NCI-H1092 treated with DMSO at 0.1 percent for 48 hours (cell line): ENCODE measurements at regions not wholly inside any gene's neighbourhood (a gene's known extent, or its start where the extent isn't known, plus 50 kb on each side); places are given as distances from the start of the nearest gene placed in this dataset.

Experiments used
- DNase-seq: peaks from one replicate; lab custom pipeline; 2025; lab: John Stamatoyannopoulos, UW

DNA sequence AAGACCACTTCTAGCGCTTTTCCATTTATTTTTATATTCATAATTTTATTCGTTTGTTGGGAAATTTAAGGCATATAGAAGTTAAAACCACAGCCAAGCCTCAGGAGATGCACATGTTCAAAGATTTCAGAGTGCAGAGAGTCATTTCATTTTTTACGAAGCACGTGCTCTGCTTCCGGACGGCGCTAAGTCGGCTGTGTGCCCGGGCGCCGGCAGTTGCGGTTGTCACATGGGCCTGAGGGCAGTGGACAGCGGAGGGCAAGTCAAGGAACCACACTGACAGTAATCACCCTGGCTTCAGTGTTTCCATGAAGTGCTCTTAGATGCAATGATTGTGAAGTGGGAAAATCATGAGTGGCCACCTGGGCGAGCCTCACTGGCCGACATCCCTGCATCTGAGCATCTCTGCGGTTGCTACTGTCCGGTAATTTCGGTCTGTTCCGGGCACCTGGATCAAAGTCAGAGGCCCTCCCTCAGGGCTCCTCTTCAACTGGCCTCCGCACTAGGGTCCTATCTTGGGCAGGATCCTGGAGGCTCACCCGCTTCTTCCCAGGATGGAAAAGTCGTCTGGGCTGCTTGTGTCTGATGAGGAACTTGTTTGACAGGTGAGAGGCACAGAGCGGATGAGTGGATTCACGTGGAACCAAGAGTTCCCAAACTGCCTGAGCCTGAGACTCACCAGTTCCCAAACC, 90.8 kb downstream of the DACT2 start:
- DNase-seq, result no peak

DNA sequence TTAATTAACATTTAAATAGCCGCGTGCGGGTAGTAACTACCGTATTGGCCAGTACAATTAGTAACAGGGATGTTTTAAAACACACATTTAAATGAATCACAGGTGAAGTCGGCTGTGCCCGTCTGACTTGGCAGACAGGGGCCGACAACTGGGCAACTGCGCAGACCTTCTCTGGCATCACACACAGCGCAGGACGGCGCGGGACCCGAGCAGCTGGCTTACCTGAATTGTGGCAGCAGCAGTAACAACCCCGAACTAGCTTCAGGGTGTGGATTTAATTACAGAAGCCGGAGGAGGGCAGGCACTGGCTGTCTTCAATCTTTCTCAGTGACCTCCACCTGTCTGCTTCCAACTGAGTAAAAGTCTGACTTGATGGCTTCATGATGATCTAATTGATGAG, 91.7 kb downstream of the DACT2 start:
- no peak for DNase-seq

DNA sequence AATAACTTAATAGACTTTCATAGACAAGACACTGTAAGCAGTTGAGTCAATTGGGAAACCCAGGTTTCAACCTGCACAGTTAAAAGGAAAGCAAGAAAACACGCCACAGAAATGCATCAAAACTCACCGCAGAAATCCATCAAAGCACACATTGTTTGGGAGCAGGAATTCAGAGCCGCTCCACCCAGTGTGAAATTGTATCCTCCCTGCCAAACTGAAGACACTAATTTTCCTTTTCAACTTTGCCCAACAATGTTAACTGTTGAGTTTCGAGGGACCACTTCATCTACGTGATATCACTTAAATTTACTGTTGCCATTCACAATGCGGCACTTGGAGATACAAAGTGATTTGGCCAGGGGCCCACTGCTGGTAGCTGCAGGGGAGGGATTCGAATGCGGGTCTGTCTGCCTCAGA, 92.7 kb downstream of the DACT2 start:
- no peak for DNase-seq

DNA sequence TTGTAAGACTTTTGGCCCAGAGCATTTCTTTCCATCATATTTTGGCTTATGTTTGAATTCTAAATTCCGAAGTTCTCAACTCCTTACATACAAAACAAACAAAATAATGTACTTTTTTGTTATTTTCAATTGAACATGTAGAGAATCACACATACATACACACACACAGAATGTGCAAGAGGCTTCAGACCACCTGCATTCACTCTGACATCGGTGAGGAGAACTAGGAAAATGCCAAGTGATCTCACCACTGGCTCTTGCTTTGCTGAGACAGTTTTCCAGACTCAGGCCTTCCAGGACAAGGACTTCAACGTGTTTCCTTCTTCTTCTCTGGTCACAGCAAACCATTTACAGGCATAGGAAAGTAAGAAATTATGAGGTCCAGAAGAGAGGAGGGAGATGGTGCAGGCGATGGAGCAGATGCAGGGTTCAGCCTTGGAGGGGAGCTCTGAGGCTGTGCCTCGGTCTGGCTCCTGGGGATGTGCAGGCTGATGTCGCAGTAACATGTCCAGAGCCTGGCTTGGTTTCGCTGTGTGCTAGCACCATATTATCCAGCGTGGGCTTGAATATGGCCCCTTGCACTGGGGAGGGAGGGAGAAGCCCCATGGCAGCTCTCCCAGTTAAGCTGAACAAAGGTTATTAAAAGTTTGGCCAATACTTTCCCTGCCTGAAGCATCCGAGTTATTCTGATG, 93.4 kb downstream of the DACT2 start:
- DNase-seq, result no peak

DNA sequence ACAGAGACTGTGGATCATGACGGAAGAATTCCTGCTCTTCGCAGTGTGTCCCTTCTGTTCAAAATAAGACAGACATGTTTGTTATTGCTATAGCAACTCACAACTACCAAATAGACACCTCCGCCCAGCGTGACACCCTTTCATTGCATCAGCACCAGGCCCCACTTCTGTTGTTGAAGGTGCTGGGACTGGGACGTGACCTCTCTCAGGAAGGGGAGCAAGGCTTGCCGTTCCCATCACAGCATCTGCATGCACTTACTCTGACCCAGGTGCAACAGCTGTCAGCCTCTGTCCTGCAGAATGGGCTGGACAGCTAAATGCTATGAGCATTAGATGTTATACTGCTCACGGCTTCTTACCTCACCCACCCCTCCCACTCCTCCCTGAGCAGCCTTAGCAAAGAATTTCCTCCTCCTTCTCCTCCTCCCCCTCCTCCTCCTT, 94.1 kb downstream of the DACT2 start:
- no peak for DNase-seq

DNA sequence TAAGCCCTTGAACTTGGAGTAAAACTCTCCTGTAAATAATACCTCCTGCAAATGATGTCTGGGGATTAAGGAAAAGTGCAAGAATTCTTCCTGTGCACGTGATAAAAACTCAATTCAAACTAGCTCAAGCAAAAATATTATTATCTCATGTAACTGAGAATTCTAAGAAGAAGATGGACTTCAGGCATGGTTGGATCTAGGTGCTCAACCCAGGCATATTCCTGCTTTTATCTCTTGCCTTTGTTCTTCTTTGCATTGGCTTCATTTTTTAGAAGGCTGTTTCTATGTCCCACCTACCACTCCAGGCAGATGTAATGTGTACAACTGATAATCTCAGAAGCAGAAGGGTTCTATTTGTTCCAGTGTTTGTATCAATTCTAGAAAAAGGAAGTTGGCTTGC, 95.8 kb downstream of the DACT2 start:
- DNase-seq, result no peak

DNA sequence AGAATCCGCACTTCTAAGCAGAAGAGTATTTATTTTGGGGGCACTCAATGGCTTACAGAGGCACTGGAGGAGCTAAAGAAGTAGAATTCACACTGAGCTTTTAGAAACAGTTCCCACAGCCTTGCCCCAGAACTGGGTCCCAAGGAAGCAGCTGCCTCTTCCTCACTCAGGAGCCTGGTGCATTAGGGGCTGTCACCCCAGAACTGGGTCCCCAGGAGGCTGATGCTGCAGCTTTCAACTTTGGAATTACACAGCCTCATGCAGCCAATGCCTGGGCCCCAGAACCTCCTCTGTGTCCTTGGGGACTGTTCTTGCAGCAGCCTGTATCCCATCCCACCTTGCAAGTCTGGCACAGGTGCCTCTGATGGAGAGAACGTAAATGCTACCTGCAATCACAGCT, 96.4 kb downstream of the DACT2 start:
- no peak for DNase-seq

DNA sequence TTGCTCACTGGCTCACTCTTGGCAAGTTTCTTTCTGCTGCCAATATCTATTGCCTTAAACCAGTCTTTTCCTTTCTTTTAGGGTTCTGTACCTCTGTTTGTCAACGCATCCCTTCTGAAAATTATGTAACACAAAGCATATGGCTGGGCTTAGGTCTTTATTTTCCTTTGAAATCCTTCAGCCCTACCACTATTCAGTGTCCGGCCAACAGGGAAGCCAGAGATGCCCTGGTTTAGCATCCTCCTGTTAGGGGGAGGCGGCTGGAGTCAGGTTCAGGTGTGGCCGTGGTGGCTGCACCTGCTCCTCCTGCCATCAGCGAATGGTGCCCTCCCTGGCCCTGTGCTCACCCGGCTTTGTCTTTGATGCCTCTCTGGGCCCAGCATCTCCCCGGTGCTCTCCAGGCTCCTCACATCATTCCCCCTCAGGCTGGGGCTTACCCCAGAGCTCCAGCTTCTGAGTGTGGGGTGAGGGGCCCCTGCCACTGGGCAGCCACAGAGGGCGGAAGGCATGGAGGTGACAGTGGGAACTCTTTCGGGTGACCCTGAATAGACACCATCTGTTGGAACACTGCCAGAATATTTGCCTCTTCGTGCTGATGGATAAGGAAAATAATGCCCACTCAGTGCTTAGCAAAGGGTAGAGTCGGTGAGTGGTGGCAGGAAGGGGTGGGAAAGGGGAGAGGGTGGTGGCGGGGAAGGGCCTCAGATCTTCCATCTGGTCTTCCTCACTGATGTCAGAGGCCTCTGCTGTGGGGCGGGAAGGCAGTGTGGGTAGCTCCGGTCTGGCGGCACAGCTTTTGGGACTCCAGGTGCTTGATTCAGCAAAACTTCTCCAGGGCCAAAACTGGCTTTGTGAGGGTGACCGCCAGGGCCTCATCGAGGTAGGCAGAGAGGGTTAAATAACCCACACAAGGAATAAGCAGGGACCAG, 97.2 kb downstream of the DACT2 start:
- DNase-seq, result no peak

DNA sequence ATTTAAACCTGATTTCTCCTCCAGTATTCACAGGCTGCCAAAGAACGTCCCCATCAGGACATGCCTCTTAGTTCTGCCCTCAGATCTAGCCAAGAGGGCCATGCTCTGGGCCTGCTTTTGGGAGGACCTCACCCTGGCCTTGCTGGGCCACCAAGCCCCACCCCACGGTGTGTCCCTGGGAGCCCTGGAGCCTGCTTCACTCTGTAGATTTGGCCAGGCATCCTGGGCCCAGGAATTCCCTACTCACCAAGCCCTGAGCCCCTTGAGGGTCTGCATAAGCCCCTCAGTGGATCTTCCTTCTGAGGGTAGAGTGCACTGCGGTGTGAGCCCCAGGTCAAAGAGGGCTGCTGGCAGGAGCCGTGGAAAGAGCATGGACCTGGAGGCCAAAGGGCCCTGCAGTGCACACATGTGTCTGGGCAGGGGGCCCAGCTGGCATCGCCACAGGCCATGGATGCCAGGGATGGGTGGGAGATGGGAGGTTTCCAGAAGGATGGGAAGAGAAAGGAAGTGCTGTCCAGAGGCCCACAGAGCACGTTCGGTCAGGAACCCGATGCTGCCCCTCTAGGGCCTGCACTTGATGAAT, 98.0 kb downstream of the DACT2 start:
- no peak for DNase-seq

DNA sequence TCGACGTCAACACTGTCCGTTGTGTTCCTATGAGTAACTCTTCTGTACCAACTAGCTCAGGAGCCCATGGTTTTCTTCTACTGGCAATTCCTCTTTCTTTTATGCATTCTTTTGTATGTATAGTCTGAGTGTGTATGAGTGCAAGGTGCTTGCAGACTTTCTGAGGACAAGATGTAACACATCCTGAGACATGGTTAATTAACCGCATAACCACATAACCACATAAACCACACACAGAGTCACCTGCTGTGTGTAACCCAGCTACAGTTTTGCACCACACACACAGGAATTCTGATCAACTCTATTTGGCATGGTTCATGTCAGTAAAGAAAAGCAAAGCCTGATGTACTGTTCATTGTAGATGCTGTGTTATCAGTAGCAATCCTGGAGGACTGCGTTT, 98.6 kb downstream of the DACT2 start:
- no peak for DNase-seq

DNA sequence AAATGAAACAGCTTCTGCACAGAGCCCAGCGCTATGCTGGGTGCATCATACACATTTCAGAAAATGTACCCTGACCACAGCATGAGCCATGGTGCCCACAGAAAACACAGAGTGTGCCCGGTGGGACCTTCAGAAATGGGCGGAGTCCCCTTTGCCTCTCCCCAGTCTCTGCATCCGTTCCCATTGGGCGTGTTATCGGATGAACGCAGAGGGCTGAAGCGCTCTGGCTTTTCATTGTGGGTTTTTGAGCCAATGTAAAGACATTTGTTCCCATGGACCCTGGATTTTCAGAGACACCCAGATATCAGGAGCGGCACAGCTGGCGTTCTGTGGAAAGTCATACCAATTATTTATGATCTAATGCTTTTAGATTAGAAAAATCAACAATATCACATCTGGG, 99.8 kb downstream of the DACT2 start:
- DNase-seq, result no peak

DNA sequence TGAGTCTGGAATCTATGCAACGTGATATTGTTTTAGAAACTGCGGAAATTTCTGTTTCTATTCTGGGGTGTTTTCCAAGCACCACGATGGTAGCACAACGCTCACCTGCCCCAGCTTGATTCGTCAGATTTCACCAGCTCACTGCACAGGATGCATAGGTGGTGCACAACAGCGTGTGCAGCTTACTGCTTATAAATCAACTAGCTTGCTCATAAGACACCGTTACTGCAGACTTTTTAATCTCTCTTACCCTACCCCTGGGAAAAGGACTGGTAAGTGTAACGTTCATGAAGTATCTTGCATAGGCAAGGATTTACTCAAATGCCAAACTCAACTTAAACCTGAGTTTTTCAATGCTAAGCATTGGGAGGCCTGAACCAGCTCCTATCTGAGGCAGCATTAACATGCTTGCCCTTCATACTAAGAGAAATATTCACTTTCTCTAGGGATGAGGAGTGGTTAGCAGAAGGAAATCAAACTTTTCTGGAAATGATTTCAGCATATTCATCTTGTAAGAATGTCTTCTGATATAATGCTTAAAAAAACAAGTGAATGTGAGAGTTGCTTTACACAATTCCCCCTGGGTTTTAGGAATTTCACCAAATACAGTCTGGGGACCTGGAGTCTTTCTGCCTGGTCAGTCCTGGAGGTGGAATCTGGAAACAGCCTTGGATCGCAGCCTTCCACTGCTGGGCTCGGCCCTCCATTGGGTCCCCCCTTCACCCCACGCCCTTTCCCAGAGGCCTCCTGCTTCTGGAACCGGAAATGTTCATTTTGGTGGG, 100.6 kb downstream of the DACT2 start:
- DNase-seq, result no peak

DNA sequence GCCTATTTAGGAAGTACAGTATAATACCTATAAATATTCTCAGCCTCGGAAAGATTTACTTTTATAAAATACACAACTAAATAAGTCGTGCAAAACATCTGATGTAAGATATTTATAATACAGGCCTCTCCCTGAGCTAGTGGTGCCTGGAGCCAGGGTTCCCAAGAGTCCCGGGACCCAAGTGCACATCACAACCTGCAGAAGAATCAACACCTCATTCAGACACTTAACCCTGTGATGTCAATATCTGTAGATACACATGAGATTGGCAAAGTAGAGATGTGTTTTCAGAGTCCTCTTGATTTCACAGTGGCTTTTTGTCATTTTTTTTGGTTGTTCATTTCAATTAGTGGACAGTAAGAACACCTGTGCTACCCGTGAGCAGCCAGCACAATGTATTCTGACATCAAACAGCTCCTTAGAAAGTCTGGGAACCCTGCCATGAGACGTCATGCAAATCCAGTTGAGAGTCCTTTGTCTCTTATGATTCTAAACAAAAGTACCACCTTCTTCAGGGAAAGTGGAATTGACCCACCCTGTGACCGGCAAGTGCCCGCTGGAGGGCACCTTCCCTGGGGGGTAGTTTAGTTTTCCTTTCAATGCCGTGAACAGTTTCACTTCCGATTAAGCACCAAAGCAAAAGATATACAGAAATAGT, 101.6 kb downstream of the DACT2 start:
- peak; percentile 90 for DNase-seq

DNA sequence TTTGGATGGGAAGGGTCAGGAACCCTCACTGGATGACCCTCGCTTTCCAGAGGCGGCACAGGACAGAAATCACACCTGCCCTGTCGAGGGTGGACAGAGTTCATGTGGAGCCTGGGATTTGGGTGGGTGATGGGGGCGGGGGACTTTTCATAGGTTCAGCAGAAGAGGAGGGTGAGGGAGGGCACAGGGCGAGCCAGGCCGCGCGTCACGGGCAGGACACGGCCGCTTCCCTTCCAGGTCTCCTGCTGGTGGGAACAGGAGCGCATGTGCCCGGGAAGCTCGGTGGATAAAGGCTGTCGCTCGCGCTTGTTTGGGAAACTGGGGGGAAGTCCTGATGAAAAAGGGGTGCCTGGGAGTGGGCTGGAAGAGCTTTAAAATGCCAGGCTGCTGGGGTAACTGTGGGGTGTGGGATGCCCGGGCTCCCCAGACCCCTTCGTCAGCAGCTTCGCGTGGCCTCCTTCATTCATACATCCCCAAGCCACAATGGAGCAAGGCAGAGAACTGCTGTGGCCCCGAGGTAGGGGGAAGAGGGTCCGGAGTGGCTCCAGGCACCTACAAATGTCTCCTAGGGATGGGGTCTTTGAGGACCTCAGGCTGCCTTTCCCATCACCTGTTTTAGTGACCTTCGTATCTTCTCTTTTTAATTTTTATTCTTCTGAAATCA, 102.2 kb downstream of the DACT2 start:
- DNase-seq, result no peak

DNA sequence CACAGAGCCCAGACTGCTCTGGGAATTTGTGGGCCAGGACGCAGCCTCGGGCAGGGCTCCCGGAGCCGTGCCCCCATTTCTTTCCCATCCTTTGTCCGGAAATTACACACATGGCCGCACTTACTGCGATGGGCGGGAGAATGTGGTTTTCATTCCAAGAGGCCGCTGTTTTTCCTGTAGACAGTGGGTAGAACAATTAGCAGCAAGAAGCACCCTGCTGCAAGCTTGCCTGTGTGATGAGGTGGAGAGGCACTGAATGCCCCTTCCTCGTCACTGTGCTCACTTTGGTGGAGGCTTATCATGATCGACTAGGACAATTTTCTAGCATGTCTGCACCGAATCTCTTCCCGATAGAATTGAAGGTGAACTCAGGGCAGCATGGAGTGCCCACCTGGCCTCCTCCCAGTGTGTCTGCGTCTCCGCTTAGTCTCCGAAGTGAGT, 102.8 kb downstream of the DACT2 start:
- DNase-seq, result no peak

DNA sequence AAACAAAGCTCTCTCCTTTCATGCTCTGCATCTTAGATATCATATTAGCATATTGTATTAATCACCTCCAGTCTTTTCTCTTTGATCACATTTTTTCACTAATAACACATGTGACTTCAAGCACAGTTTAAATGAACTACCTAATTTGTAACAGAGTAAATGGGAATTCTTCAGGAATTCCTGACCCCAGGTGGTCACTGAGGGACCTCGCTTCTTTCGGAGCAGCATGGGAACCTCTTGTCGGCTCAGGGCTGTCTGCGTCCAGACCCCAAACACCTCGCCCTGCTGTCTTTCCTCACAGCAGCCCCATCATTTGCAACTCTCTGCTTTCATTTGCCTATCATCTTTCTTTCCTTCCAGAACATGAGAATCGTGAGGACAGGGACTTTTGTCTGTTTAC, 103.5 kb downstream of the DACT2 start:
- DNase-seq, result no peak

DNA sequence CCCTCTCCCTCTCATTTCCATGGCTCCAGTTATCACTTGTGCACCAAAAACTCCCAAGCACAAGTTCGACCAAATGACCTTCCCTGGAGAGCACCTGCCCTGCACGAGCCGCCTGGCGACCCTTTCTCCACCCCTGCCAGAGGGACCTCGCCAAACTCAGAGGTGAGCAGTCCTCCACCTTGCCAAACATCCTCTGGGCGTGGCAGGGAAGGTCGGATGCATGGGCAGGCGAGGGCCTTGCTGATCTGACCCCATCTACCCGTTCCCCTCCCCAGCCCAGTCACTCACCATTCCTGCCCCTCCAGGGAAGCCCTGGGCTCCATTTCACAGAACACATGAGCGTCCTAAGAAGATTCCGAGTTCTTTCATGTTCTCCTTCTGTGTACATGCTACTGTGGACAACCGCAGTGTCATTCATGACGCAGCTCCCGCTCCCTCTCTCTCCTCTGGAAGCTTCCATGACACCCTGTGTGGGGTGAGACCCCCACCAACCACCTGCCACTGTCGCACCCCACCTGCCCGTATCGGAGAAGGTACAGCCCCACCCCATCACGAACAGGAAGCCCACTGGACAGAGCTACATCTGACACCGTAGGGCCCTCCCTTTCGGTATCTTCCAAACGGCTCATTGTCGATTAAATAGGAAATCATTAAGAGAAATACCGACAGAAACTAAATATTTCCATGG, 104.3 kb downstream of the DACT2 start:
- no peak for DNase-seq

DNA sequence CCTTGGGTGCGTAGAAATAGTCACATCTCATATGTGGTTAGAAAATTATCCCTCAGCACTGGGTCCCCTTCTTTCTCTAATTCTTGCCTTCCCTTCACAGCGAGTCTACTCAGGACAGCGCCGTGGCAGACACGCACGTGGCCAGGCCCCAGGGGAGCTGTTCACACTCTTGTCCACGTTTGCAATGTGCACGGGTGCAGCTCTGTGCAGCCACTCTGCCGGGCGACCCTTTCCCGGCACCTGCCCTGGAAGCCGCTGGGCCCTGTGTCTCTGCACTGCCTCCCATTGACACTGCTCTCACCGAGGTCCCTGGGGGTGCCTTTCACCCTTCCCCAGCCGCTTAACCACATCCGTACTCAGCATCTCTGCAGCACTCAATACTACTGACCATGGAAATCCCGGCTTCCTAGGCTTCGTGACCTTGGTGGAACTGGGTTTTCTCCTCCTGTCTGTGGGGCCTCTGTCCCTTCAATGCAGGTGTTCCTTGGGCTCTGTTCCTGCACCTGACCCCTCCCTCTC, 104.9 kb downstream of the DACT2 start:
- no peak for DNase-seq

DNA sequence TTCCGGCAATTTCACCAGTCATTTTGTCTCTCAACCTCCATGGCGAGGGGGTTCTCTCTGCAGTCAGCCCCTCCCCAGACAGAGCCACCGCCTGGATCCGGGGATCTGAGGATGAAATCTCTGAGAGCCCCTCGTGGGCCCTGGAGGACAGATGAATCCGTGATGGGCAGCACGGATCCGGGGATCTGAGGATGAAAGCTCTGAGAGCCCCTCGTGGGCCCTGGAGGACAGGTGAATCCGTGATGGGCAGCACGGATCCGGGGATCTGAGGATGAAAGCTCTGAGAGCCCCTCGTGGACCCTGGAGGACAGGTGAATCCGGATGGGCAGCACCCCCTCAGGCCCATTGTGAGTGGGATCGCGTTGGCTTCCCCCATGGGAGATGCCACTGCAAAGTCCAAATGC, 106.5 kb downstream of the DACT2 start:
- no peak for DNase-seq

DNA sequence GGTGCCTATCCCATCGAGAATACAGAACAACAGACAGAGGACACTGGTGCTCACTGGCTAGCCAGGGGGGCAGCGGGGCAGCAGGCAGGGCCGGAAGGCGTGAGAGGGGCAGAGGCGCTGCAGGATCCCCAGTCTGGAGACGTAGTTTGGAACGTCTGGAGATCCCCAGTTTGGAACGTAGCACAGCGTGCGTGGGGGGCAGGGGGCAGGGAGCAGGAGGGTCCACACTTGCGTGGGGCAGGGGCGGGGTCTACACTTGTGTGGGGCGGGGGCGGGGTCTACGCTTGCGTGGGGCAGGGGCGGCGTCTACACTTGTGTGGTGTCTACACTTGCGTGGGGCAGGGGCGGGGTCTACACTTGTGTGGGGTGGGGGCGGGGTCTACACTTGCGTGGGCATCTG, 107.2 kb downstream of the DACT2 start:
- DNase-seq, result no peak
